ENCODE measurements at regions not wholly inside any gene's neighbourhood (a gene's known extent, or its start where the extent isn't known, plus 50 kb on each side); places are given as distances from the start of the nearest gene placed in this dataset.

DNA sequence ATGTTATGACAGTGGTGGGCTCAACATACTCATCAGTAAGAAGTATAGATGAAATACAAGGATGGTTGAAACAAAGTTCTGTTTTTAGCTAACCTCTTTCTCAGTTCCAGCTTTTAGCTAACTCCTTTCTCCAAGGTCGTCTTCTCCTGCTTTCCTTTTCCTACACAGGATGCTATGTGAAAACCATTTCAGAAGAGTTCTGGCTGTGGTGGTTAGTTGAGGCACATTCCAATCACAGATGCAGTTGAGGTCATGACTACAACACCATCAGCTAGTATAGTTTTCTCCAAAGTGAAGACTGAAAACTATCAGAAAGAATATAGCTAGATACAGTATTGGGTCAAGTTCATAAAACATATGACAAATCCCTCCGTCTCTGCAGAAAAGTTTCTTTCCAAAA is 477.7 kb upstream of the C9orf72 start:
- TF ChIP-seq CTCF (conservative IDR thresholded peaks at IDR 0.05; ENCODE audit: low read depth, low read length) (no peak), RAD21 (IDR thresholded peaks at IDR 0.05; ENCODE audit: low read length) (no peak), RCOR1 (IDR thresholded peaks at IDR 0.05; ENCODE audit: insufficient replicate concordance, low read length) (no peak), POLR2A (IDR thresholded peaks at IDR 0.05; ENCODE audit: low read depth, low read length) (no peak), MAFK (IDR thresholded peaks at IDR 0.05; ENCODE audit: low read depth, low read length) (no peak), CEBPB (IDR thresholded peaks at IDR 0.05; ENCODE audit: low read depth, low read length) (no peak), MAZ (IDR thresholded peaks at IDR 0.05; ENCODE audit: borderline replicate concordance, low read depth, low read length) (no peak), CHD1 (IDR thresholded peaks at IDR 0.05; ENCODE audit: low read depth, low read length) (no peak), RFX5 (IDR thresholded peaks at IDR 0.05; ENCODE audit: low read depth, low read length) (no peak), NFE2L2 (IDR thresholded peaks at IDR 0.05; ENCODE audit: low read depth, low read length) (no peak)
